C4-2B (cell line): ENCODE measurements at regions not wholly inside any gene's neighbourhood (a gene's known extent, or its start where the extent isn't known, plus 50 kb on each side); places are given as distances from the start of the nearest gene placed in this dataset.

Experiments used
- H3K27ac ChIP-seq: fragments of 450-650 bp; 2 replicates; pipeline ENCODE4 v1.5.1; 2017
- CTCF ChIP-seq: fragments of 450-650 bp; conservative IDR thresholded peaks from 2 replicates; pipeline ENCODE4 v1.5.1; 2017; ENCODE audit warnings: mild to moderate bottlenecking
- ZFX ChIP-seq: fragments of 450-650 bp; IDR thresholded peaks from 2 replicates; pipeline ENCODE4 v1.6.1; 2017

GRCh38 chr15:77827860-77828259 lies 195.1 kb upstream of the LINGO1 start:
- TF ChIP-seq ZFX (no peak), CTCF (no peak)
- no peak overlapping the region for H3K27ac ChIP-seq

GRCh38 chr15:77826006-77826695 lies 193.4 kb upstream of the LINGO1 start:
- no peak for TF ChIP-seq CTCF
- no peak for TF ChIP-seq ZFX

GRCh38 chr15:77825546-77825945 lies 192.8 kb upstream of the LINGO1 start:
- TF ChIP-seq ZFX: no peak
- TF ChIP-seq CTCF: no peak
- no peak overlapping the region for H3K27ac ChIP-seq

More at GRCh38 chr15:77826006-77826695, 193.4 kb upstream of the LINGO1 start:
- no peak overlapping the region for H3K27ac ChIP-seq

GRCh38 chr15:77825252-77825542 lies 192.5 kb upstream of the LINGO1 start:
- no peak overlapping the region for H3K27ac ChIP-seq
- TF ChIP-seq CTCF: no peak
- no peak for TF ChIP-seq ZFX

- no peak overlapping the region for H3K27ac ChIP-seq
- TF ChIP-seq ZFX (no peak), CTCF (no peak)
Measured at GRCh38 chr15:77824361-77825251, 191.9 kb upstream of the LINGO1 start.

GRCh38 chr15:77823736-77824135 lies 191.0 kb upstream of the LINGO1 start:
- no peak overlapping the region for H3K27ac ChIP-seq
- TF ChIP-seq CTCF: no peak
- TF ChIP-seq ZFX: no peak

GRCh38 chr15:77822631-77823230 lies 190.0 kb upstream of the LINGO1 start:
- TF ChIP-seq CTCF (no peak), ZFX (no peak)
- H3K27ac ChIP-seq: no peak overlapping the region
